HFFc6 (cell line): ENCODE measurements at regions not wholly inside any gene's neighbourhood (a gene's known extent, or its start where the extent isn't known, plus 50 kb on each side); places are given as distances from the start of the nearest gene placed in this dataset.

ENCODE experiments used
- DNase-seq: peaks from one replicate; pipeline ENCODE4 v3.0.0-alpha.2; 2018
- H3K27ac Mint-ChIP-seq: 2 replicates; pipeline ENCODE4 v1.8.0; 2020; ENCODE audit warnings: mild to moderate bottlenecking, mixed read lengths
- H3K27me3 Mint-ChIP-seq: 2 replicates; pipeline ENCODE4 v1.8.0; 2021; ENCODE audit warnings: mild to moderate bottlenecking, moderate library complexity, mixed read lengths; ENCODE audit not compliant: insufficient read depth
- H3K36me3 Mint-ChIP-seq: 2 replicates; pipeline ENCODE4 v1.8.0; 2021; ENCODE audit warnings: low read depth, mixed read lengths
- H3K4me1 Mint-ChIP-seq: 2 replicates; pipeline ENCODE4 v1.8.0; 2020; ENCODE audit warnings: low read depth, mixed read lengths
- H3K4me3 Mint-ChIP-seq: 2 replicates; pipeline ENCODE4 v1.8.0; 2020; ENCODE audit warnings: mild to moderate bottlenecking, moderate library complexity, mixed read lengths
- H3K9me3 Mint-ChIP-seq: 2 replicates; pipeline ENCODE4 v1.8.0; 2020; ENCODE audit warnings: mild to moderate bottlenecking, mixed read lengths
- CTCF ChIP-seq: fragments of 200-600 bp; sonication (generic); IDR thresholded peaks from 2 replicates; pipeline ENCODE4 v1.5.0; 2021; ENCODE audit warnings: antibody characterized with exemption, mild to moderate bottlenecking

- Mint-ChIP-seq H3K36me3 (no peaks in the 10 kb centered on the region), H3K4me3 (no peak overlapping the region), H3K27me3 (peaks cover 39% of the 10 kb centered on the region), H3K4me1 (peaks cover 6% of the 10 kb centered on the region), H3K9me3 (no peaks in the 10 kb centered on the region), H3K27ac (no peak overlapping the region)
- TF ChIP-seq CTCF: no peak
- no peak for DNase-seq
Measured at GRCh38 chr9:38251036-38251860, 141.3 kb upstream of the ALDH1B1 start.

DNA sequence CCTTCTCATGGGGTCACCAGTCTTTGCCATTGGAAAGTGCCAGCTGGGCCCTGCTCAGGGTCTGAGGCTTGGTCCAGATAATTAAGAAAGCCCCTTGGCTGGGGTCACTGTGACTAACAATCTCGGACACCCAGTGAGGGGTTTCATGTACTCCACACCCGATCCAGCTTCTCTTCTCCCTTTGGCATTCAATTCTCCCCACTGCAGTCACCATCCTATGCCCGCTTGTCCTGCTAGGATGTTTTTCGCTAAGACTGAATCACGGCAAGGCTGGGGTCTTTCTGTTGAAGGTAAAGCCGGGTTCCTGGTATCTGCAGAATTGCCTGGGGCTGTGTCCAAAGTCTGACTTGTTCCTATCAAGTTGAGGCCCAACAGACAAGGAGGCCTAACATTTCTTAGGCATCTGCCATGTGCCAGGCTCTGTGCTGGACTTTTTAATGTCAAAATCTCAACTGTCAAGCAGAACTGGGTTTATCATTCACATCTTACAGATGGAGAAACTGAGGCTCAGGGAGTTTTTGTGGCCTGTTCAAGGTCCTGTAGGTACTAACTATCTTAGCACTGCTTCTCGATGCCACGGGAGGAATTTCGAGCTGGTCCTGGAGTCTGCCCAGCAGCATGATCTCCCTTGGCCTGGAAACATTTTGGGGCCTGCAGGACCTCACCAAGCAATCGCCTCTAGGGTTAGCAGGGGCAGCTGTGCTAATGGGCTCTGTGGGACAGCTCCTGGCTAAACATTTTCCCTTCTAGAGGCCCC, 142.0 kb upstream of the ALDH1B1 start:
- H3K27ac Mint-ChIP-seq: no peak overlapping the region
- H3K4me1 Mint-ChIP-seq: peaks cover 6% of the 10 kb centered on the region
- DNase-seq: no peak
- H3K4me3 Mint-ChIP-seq: no peak overlapping the region
- no peak for TF ChIP-seq CTCF
- H3K9me3 Mint-ChIP-seq: no peaks in the 10 kb centered on the region
- no peaks in the 10 kb centered on the region for H3K36me3 Mint-ChIP-seq
- peaks cover 39% of the 10 kb centered on the region for H3K27me3 Mint-ChIP-seq

- no peaks in the 10 kb centered on the region for H3K36me3 Mint-ChIP-seq
- no peak for TF ChIP-seq CTCF
- peaks cover 32% of the 10 kb centered on the region for H3K27me3 Mint-ChIP-seq
- no peak for DNase-seq
- no peaks in the 10 kb centered on the region for H3K9me3 Mint-ChIP-seq
- no peak overlapping the region for H3K4me3 Mint-ChIP-seq
- H3K27ac Mint-ChIP-seq: no peak overlapping the region
- peaks cover 6% of the 10 kb centered on the region for H3K4me1 Mint-ChIP-seq
Measured at GRCh38 chr9:38249587-38250210, 142.8 kb upstream of the ALDH1B1 start.

DNA sequence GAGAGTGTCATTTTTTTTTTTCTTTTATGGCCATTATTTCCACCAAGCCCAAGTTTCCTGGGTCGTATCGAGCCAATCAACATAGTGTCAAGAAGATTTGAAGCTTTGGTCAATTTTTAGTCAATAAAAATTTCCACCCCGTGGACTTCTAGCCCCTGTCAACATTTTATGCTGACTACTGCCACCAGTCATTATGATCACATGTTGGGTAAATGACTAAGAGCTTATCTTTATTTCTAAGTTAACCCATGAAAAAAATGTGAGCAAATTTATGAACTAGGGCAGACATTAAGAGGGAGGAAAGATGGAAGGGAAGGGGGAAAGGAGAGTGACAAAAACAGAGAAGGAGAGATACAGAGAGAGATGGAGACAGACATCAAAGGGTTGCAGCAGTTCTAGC, 143.5 kb upstream of the ALDH1B1 start:
- no peak for TF ChIP-seq CTCF
- peaks cover 32% of the 10 kb centered on the region for H3K27me3 Mint-ChIP-seq

DNA sequence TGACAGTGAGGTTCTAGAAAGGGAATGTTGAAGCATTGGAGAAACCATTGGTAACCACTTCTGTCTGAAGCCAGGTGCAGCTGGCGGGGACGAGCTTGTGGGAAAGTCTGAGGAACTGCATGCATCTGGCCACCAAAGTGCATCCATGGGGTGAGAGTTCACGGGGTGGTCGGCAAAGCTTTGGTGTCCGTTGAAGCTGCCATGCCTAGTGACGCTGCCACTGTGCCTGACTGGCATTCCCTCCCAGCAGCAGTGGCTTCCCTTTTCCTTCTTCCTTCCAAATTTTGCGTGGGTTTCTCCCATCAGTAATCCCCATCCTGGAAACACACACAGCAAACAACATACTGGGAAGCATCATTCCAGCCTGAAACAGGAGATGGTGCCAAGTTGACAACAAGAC, 145.7 kb upstream of the ALDH1B1 start:
- no peak for TF ChIP-seq CTCF
- Mint-ChIP-seq H3K9me3 (no peaks in the 10 kb centered on the region), H3K4me1 (no peaks in the 10 kb centered on the region), H3K36me3 (no peaks in the 10 kb centered on the region), H3K27ac (no peak overlapping the region), H3K4me3 (no peak overlapping the region), H3K27me3 (peaks cover 26% of the 10 kb centered on the region)
- DNase-seq: no peak

More for the DNA sequence above, 143.5 kb upstream of the ALDH1B1 start:
- Mint-ChIP-seq H3K4me1 (peaks cover 6% of the 10 kb centered on the region), H3K9me3 (no peaks in the 10 kb centered on the region), H3K27ac (no peak overlapping the region), H3K36me3 (no peaks in the 10 kb centered on the region), H3K4me3 (no peak overlapping the region)
- no peak for DNase-seq
